HFFc6 (cell line): ENCODE measurements at regions not wholly inside any gene's neighbourhood (a gene's known extent, or its start where the extent isn't known, plus 50 kb on each side); places are given as distances from the start of the nearest gene placed in this dataset.
"Not testable (repeated sequence)": the region's sequence is repeated elsewhere in the genome, so short reads cannot be mapped to it uniquely, and the experiment has no call there.

ENCODE experiments used
- DNase-seq: peaks from one replicate; pipeline ENCODE4 v3.0.0-alpha.2; 2018
- H3K27ac Mint-ChIP-seq: 2 replicates; pipeline ENCODE4 v1.8.0; 2020; ENCODE audit warnings: mild to moderate bottlenecking, mixed read lengths
- H3K27me3 Mint-ChIP-seq: 2 replicates; pipeline ENCODE4 v1.8.0; 2021; ENCODE audit warnings: mild to moderate bottlenecking, moderate library complexity, mixed read lengths; ENCODE audit not compliant: insufficient read depth
- H3K36me3 Mint-ChIP-seq: 2 replicates; pipeline ENCODE4 v1.8.0; 2021; ENCODE audit warnings: low read depth, mixed read lengths
- H3K4me1 Mint-ChIP-seq: 2 replicates; pipeline ENCODE4 v1.8.0; 2020; ENCODE audit warnings: low read depth, mixed read lengths
- H3K4me3 Mint-ChIP-seq: 2 replicates; pipeline ENCODE4 v1.8.0; 2020; ENCODE audit warnings: mild to moderate bottlenecking, moderate library complexity, mixed read lengths
- H3K9me3 Mint-ChIP-seq: 2 replicates; pipeline ENCODE4 v1.8.0; 2020; ENCODE audit warnings: mild to moderate bottlenecking, mixed read lengths
- CTCF ChIP-seq: fragments of 200-600 bp; sonication (generic); IDR thresholded peaks from 2 replicates; pipeline ENCODE4 v1.5.0; 2021; ENCODE audit warnings: antibody characterized with exemption, mild to moderate bottlenecking

- H3K27ac Mint-ChIP-seq, result no peak overlapping the region
- DNase-seq, result no peak
- no peaks in the 10 kb centered on the region for H3K9me3 Mint-ChIP-seq
- H3K4me3 Mint-ChIP-seq, result no peak overlapping the region
- H3K27me3 Mint-ChIP-seq, result peaks cover 4% of the 10 kb centered on the region
- H3K4me1 Mint-ChIP-seq, result peaks cover 6% of the 10 kb centered on the region; the same call in 1 of the 2 replicates
- no peak for TF ChIP-seq CTCF
- H3K36me3 Mint-ChIP-seq, result no peaks in the 10 kb centered on the region
Observed at GRCh38 chr1:161420763-161421455, 53.2 kb upstream of the CFAP126 start.

GRCh38 chr1:161417536-161417935 lies 49.9 kb upstream of the CFAP126 start:
- H3K27ac Mint-ChIP-seq, H3K4me1 Mint-ChIP-seq, H3K9me3 Mint-ChIP-seq, H3K4me3 Mint-ChIP-seq, DNase-seq, H3K36me3 Mint-ChIP-seq, H3K27me3 Mint-ChIP-seq: not testable (repeated sequence)
